Smooth muscle cell (in vitro differentiated cells): ENCODE measurements at regions not wholly inside any gene's neighbourhood (a gene's known extent, or its start where the extent isn't known, plus 50 kb on each side); places are given as distances from the start of the nearest gene placed in this dataset.

Source experiments
- DNase-seq: peaks from one replicate; lab custom pipeline; 2025; ENCODE audit not compliant: unreplicated experiment; lab: John Stamatoyannopoulos, UW
- H2AFZ ChIP-seq: fragments of 200-600 bp; sonication (generic); 2 replicates; pipeline ENCODE4 v1.6.0; 2016; ENCODE audit warnings: antibody characterized with exemption, low read depth, mild to moderate bottlenecking
- H3F3A ChIP-seq: fragments of 200-600 bp; sonication (generic); 2 replicates; pipeline ENCODE4 v1.6.0; 2017; ENCODE audit warnings: antibody characterized with exemption, low read depth
- H3K27ac ChIP-seq: fragments of 200-600 bp; sonication (generic); 2 replicates; pipeline ENCODE4 v1.5.1; 2016; ENCODE audit warnings: low read depth, mild to moderate bottlenecking
- H3K27me3 ChIP-seq: fragments of 200-600 bp; sonication (generic); 2 replicates; pipeline ENCODE4 v1.6.1; 2016; ENCODE audit warnings: low read depth, mild to moderate bottlenecking
- H3K36me3 ChIP-seq: fragments of 200-600 bp; sonication (generic); 2 replicates; pipeline ENCODE4 v1.5.1; 2016; ENCODE audit warnings: low read depth
- H3K4me1 ChIP-seq: fragments of 200-600 bp; sonication (generic); 2 replicates; pipeline ENCODE4 v1.5.1; 2016; ENCODE audit warnings: low read depth
- H3K4me2 ChIP-seq: fragments of 200-600 bp; sonication (generic); 2 replicates; pipeline ENCODE4 v1.6.0; 2016; ENCODE audit warnings: mild to moderate bottlenecking
- H3K4me3 ChIP-seq: fragments of 200-600 bp; sonication (generic); 2 replicates; pipeline ENCODE4 v1.5.1; 2016; ENCODE audit warnings: mild to moderate bottlenecking
- H3K79me2 ChIP-seq: fragments of 200-600 bp; sonication (generic); 2 replicates; pipeline ENCODE4 v1.6.0; 2016; ENCODE audit warnings: low read depth, mild to moderate bottlenecking
- H3K9ac ChIP-seq: fragments of 200-600 bp; sonication (generic); 2 replicates; pipeline ENCODE4 v1.6.0; 2016; ENCODE audit warnings: low read depth
- H3K9me3 ChIP-seq: fragments of 200-600 bp; sonication (generic); replicated peaks from 2 replicates; pipeline ENCODE4 v1.5.1; 2016; ENCODE audit warnings: low read depth
- H4K20me1 ChIP-seq: fragments of 200-600 bp; sonication (generic); 2 replicates; pipeline ENCODE4 v1.6.0; 2016; ENCODE audit warnings: low read depth
- CTCF ChIP-seq: fragments of 200-600 bp; sonication (generic); IDR thresholded peaks from 2 replicates; pipeline ENCODE4 v1.5.1; 2017; ENCODE audit warnings: borderline replicate concordance, mild to moderate bottlenecking, antibody characterized with exemption; ENCODE audit not compliant: insufficient read depth, poor library complexity, severe bottlenecking
- WGBS: methylation state at CpG from one replicate; pipeline ENCODE4 v1.1.7; 2016; ENCODE audit warnings: low lambda C conversion rate; 5-methylcytosine and 5-hydroxymethylcytosine counted together

- Histone ChIP-seq H3K79me2 (no peaks in the 10 kb centered on the region), H3K9me3 (peaks cover 8% of the 10 kb centered on the region)
- 95% methylated on average over 2 of the region's 2 CpGs for WGBS
These were observed 296.1 kb upstream of the PRICKLE1 start for GRCh38 chr12:42885677-42886076.

GRCh38 chr12:42884116-42884515 lies 294.6 kb upstream of the PRICKLE1 start:
- no peak for TF ChIP-seq CTCF
- 67% methylated on average over 4 of the region's 4 CpGs for WGBS
- peaks cover 6% of the 10 kb centered on the region for H3K9me3 ChIP-seq

More at GRCh38 chr12:42885677-42886076, 296.1 kb upstream of the PRICKLE1 start:
- Histone ChIP-seq H3K4me1 (peaks cover 9% of the 10 kb centered on the region), H3K27ac (no peak overlapping the region), H3K36me3 (peaks cover 6% of the 10 kb centered on the region), H3K9ac (no peak overlapping the region), H3F3A (no peaks in the 10 kb centered on the region), H4K20me1 (no peaks in the 10 kb centered on the region), H3K4me2 (no peak overlapping the region), H3K27me3 (no peaks in the 10 kb centered on the region), H2AFZ (no peak overlapping the region), H3K4me3 (no peak overlapping the region)
- no peak for TF ChIP-seq CTCF
- DNase-seq = no peak

GRCh38 chr12:42873401-42873800 lies 283.9 kb upstream of the PRICKLE1 start:
- Histone ChIP-seq H3K4me3 (no peak overlapping the region), H3K79me2 (no peaks in the 10 kb centered on the region), H3K9ac (no peak overlapping the region), H3F3A (no peaks in the 10 kb centered on the region), H4K20me1 (no peaks in the 10 kb centered on the region), H3K9me3 (no peaks in the 10 kb centered on the region), H3K27ac (no peak overlapping the region), H2AFZ (no peak overlapping the region), H3K36me3 (no peaks in the 10 kb centered on the region), H3K4me2 (no peak overlapping the region), H3K4me1 (no peaks in the 10 kb centered on the region), H3K27me3 (no peaks in the 10 kb centered on the region)
- DNase-seq = no peak
- 80% methylated on average over 5 of the region's 5 CpGs for WGBS
- no peak for TF ChIP-seq CTCF

More at GRCh38 chr12:42884116-42884515, 294.6 kb upstream of the PRICKLE1 start:
- H3K36me3 ChIP-seq = peaks cover 6% of the 10 kb centered on the region
- H3K4me2 ChIP-seq = peak overlapping the region; percentile 1
- H3K79me2 ChIP-seq = no peaks in the 10 kb centered on the region
- peak overlapping the region; percentile 57 for H3K27ac ChIP-seq
- no peaks in the 10 kb centered on the region for H3K27me3 ChIP-seq
- H3K4me1 ChIP-seq = peaks cover 9% of the 10 kb centered on the region
- peak overlapping the region; percentile 50 for H2AFZ ChIP-seq
- no peak for DNase-seq
- no peaks in the 10 kb centered on the region for H3F3A ChIP-seq
- peak overlapping the region; percentile 28 for H3K9ac ChIP-seq
- H4K20me1 ChIP-seq = no peaks in the 10 kb centered on the region
- H3K4me3 ChIP-seq = no peak overlapping the region

- H3K9ac ChIP-seq = no peak overlapping the region
- H3F3A ChIP-seq = no peaks in the 10 kb centered on the region
- no peak overlapping the region for H3K4me2 ChIP-seq
- H4K20me1 ChIP-seq = no peaks in the 10 kb centered on the region
- H3K4me3 ChIP-seq = no peak overlapping the region
- H3K9me3 ChIP-seq = no peaks in the 10 kb centered on the region
- 65% methylated on average over 3 of the region's 3 CpGs for WGBS
- no peaks in the 10 kb centered on the region for H3K4me1 ChIP-seq
- H3K36me3 ChIP-seq = no peaks in the 10 kb centered on the region
- no peak for DNase-seq
- TF ChIP-seq CTCF = no peak
- no peak overlapping the region for H3K27ac ChIP-seq
- H2AFZ ChIP-seq = no peak overlapping the region
- H3K79me2 ChIP-seq = no peaks in the 10 kb centered on the region
- H3K27me3 ChIP-seq = no peaks in the 10 kb centered on the region
These were observed 282.3 kb upstream of the PRICKLE1 start for GRCh38 chr12:42871816-42872215.
